ENCODE measurements at regions not wholly inside any gene's neighbourhood (a gene's known extent, or its start where the extent isn't known, plus 50 kb on each side); places are given as distances from the start of the nearest gene placed in this dataset.
"Not testable (repeated sequence)": the region's sequence is repeated elsewhere in the genome, so short reads cannot be mapped to it uniquely, and the experiment has no call there.

DNA sequence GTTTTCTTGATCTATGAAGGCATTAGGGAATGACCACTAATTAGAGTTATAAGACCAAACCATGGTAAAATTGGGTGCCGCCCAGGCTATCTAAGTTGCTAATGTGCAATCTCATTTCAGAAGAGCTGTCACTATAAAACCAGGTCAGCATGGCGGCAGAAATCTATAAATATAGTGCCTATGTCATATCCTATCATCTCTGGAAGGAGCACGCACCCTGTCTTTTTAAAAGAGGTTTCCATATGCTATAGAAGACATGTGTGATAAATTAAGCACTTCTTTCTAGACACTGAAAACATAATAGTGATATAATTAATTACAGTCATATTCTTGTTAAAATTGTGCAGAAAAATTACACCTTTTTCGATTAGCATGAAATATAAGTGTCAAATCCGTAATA is 152.0 kb upstream of the MDFIC2 start:
- Histone ChIP-seq H3K4me3 (ENCODE audit: low read depth, low read length, poor library complexity, severe bottlenecking) (no peak overlapping the region), H3K36me3 (ENCODE audit: insufficient read depth, low read length, poor library complexity, severe bottlenecking) (no peaks in the 10 kb centered on the region), H3K27me3 (replicated peaks; ENCODE audit: insufficient read depth, low read depth, low read length, poor library complexity) (no peaks in the 10 kb centered on the region), H3K4me1 (ENCODE audit: insufficient read depth, low read length, poor library complexity, severe bottlenecking) (no peaks in the 10 kb centered on the region), H3K27ac (ENCODE audit: low read depth, low read length, poor library complexity, severe bottlenecking) (no peak overlapping the region), H3K9me3 (ENCODE audit: low read depth, low read length, poor library complexity, severe bottlenecking) (no peaks in the 10 kb centered on the region)
- intact Hi-C loops (cut with micrococcal nuclease; ENCODE audit: unreplicated experiment) = no loop called here
- DNase-seq (ENCODE audit: low spot score) = no peak
- ChIA-PET CTCF (no interaction called here), POLR2A (ENCODE audit: low non-redundant PET) (no interaction called here)
- BruUV-seq (replicated peaks) = no TSS peak
- TF ChIP-seq, protein P1, sequence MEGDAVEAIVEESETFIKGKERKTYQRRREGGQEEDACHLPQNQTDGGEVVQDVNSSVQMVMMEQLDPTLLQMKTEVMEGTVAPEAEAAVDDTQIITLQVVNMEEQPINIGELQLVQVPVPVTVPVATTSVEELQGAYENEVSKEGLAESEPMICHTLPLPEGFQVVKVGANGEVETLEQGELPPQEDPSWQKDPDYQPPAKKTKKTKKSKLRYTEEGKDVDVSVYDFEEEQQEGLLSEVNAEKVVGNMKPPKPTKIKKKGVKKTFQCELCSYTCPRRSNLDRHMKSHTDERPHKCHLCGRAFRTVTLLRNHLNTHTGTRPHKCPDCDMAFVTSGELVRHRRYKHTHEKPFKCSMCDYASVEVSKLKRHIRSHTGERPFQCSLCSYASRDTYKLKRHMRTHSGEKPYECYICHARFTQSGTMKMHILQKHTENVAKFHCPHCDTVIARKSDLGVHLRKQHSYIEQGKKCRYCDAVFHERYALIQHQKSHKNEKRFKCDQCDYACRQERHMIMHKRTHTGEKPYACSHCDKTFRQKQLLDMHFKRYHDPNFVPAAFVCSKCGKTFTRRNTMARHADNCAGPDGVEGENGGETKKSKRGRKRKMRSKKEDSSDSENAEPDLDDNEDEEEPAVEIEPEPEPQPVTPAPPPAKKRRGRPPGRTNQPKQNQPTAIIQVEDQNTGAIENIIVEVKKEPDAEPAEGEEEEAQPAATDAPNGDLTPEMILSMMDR (conservative IDR thresholded peaks at IDR 0.05; ENCODE audit: low read depth, low read length) = no peak
- no peak for TF ChIP-seq EZH2 (IDR thresholded peaks at IDR 0.05; ENCODE audit: borderline replicate concordance, low read depth, low read length, poor library complexity, severe bottlenecking)

DNA sequence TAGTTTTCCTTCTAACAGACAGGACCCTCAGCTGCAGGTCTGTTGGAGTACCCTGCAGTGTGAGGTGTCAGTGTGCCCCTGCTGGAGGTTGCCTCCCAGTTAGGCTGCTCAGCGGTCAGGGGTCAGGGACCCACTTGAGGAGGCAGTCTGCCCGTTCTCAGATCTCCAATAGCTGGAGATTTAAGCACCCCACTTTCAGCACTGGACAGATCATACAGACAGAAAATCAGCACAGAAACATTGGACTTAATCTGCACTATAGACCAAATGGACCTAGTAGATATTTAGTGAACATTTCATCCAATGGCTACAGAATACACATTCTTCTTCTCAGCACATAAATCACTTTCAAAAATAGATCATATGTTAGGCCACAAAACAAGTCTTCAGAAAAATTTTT is 137.8 kb upstream of the MDFIC2 start:
- H3K9me3 ChIP-seq (ENCODE audit: low read depth, low read length, poor library complexity, severe bottlenecking); intact Hi-C loops (cut with micrococcal nuclease; ENCODE audit: unreplicated experiment); POLR2A ChIA-PET (ENCODE audit: low non-redundant PET); H3K27me3 ChIP-seq (replicated peaks; ENCODE audit: insufficient read depth, low read depth, low read length, poor library complexity); CTCF ChIA-PET; H3K27ac ChIP-seq (ENCODE audit: low read depth, low read length, poor library complexity, severe bottlenecking); DNase-seq (ENCODE audit: low spot score); H3K4me1 ChIP-seq (ENCODE audit: insufficient read depth, low read length, poor library complexity, severe bottlenecking); BruUV-seq (replicated peaks); H3K36me3 ChIP-seq (ENCODE audit: insufficient read depth, low read length, poor library complexity, severe bottlenecking); H3K4me3 ChIP-seq (ENCODE audit: low read depth, low read length, poor library complexity, severe bottlenecking): not testable (repeated sequence)

DNA sequence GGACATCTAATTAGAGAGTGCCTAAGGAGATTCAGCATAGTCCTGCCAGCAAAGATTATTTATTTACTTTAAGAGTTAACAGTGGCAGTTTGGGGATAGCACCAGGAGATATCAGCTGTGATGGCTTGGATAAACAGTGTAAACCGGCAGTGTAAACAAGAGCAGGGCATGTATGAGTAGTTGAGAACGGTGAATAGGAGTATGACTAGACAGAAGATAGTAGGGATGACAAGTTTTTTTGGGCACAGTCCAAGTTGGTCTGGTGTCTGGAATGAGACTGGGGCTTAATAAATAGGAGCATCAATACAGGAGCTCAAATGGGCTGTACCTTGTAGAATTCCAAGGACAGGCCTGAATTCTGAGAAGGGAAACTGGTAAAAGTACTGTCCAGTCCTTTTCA is 123.0 kb upstream of the MDFIC2 start:
- H3K36me3 ChIP-seq (ENCODE audit: insufficient read depth, low read length, poor library complexity, severe bottlenecking); H3K9me3 ChIP-seq (ENCODE audit: low read depth, low read length, poor library complexity, severe bottlenecking); CTCF ChIA-PET; H3K27ac ChIP-seq (ENCODE audit: low read depth, low read length, poor library complexity, severe bottlenecking); H3K27me3 ChIP-seq (replicated peaks; ENCODE audit: insufficient read depth, low read depth, low read length, poor library complexity); BruUV-seq (replicated peaks); H3K4me1 ChIP-seq (ENCODE audit: insufficient read depth, low read length, poor library complexity, severe bottlenecking); intact Hi-C loops (cut with micrococcal nuclease; ENCODE audit: unreplicated experiment); POLR2A ChIA-PET (ENCODE audit: low non-redundant PET); DNase-seq (ENCODE audit: low spot score); H3K4me3 ChIP-seq (ENCODE audit: low read depth, low read length, poor library complexity, severe bottlenecking): not testable (repeated sequence)

DNA sequence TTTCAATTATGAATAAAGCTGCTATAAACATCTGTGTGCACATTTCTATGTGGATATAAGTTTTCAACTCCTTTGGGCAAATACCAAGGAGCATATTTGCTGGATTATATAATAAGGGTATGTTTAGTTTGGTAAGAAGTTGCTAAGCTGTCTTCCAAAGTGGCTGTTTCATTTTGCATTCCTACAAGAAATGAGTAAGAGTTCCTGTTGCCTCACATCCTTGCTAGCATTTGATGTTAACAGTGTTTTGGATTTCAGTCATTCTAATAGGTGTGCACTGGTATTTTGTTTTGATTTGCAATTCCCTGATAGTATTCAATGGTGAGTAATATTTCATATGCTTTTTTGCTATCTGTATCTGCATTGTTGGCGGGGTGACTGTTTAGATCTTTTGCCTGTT is 120.7 kb upstream of the MDFIC2 start:
- CTCF ChIA-PET = no interaction called here
- no peak overlapping the region for H3K4me3 ChIP-seq (ENCODE audit: low read depth, low read length, poor library complexity, severe bottlenecking)
- H3K36me3 ChIP-seq (ENCODE audit: insufficient read depth, low read length, poor library complexity, severe bottlenecking) = no peaks in the 10 kb centered on the region
- H3K27me3 ChIP-seq (replicated peaks; ENCODE audit: insufficient read depth, low read depth, low read length, poor library complexity) = no peaks in the 10 kb centered on the region
- H3K27ac ChIP-seq (ENCODE audit: low read depth, low read length, poor library complexity, severe bottlenecking) = no peak overlapping the region
- TF ChIP-seq, protein P1 (conservative IDR thresholded peaks at IDR 0.05; ENCODE audit: low read depth, low read length) = no peak
- TF ChIP-seq EZH2 (IDR thresholded peaks at IDR 0.05; ENCODE audit: borderline replicate concordance, low read depth, low read length, poor library complexity, severe bottlenecking) = no peak
- no peaks in the 10 kb centered on the region for H3K4me1 ChIP-seq (ENCODE audit: insufficient read depth, low read length, poor library complexity, severe bottlenecking)
- POLR2A ChIA-PET (ENCODE audit: low non-redundant PET) = no interaction called here
- no TSS peak for BruUV-seq (replicated peaks)
- H3K9me3 ChIP-seq (ENCODE audit: low read depth, low read length, poor library complexity, severe bottlenecking) = no peaks in the 10 kb centered on the region
- DNase-seq (ENCODE audit: low spot score) = no peak
- intact Hi-C loops (cut with micrococcal nuclease; ENCODE audit: unreplicated experiment) = no loop called here
